ACC112 (cell line): ENCODE measurements at regions not wholly inside any gene's neighbourhood (a gene's known extent, or its start where the extent isn't known, plus 50 kb on each side); places are given as distances from the start of the nearest gene placed in this dataset.

Source experiments
- H2AFZ ChIP-seq: fragments of 200-600 bp; sonication (generic); one replicate; pipeline ENCODE4 v1.6.0; 2017; ENCODE audit warnings: antibody characterized with exemption, low read length; ENCODE audit not compliant: unreplicated experiment
- H3K27ac ChIP-seq: fragments of 200-600 bp; sonication (generic); 2 replicates; pipeline ENCODE4 v1.5.1; 2014; ENCODE audit warnings: low read depth, mild to moderate bottlenecking, antibody characterized with exemption, low read length, moderate library complexity
- H3K27me3 ChIP-seq: fragments of 200-600 bp; sonication (generic); 2 replicates; pipeline ENCODE4 v1.6.1; 2014; ENCODE audit warnings: mild to moderate bottlenecking, antibody characterized with exemption, low read length, moderate library complexity, mixed read lengths; ENCODE audit not compliant: insufficient read depth
- H3K36me3 ChIP-seq: fragments of 200-600 bp; sonication (generic); 2 replicates; pipeline ENCODE4 v1.6.1; 2016; ENCODE audit warnings: mild to moderate bottlenecking, antibody characterized with exemption, low read length, moderate library complexity, mixed read lengths; ENCODE audit not compliant: insufficient read depth
- H3K4me1 ChIP-seq: fragments of 200-600 bp; sonication (generic); one replicate; pipeline ENCODE4 v1.6.1; 2016; ENCODE audit warnings: low read length, mixed read lengths; ENCODE audit not compliant: insufficient read depth, unreplicated experiment, control insufficient read depth
- H3K4me3 ChIP-seq: fragments of 200-600 bp; sonication (generic); 2 replicates; pipeline ENCODE4 v1.5.1; 2014; ENCODE audit warnings: mild to moderate bottlenecking, low read depth, low read length
- H3K79me2 ChIP-seq: fragments of 200-600 bp; sonication (generic); one replicate; pipeline ENCODE4 v1.6.0; 2016; ENCODE audit warnings: low read length; ENCODE audit not compliant: control insufficient read depth, unreplicated experiment, insufficient read depth

DNA sequence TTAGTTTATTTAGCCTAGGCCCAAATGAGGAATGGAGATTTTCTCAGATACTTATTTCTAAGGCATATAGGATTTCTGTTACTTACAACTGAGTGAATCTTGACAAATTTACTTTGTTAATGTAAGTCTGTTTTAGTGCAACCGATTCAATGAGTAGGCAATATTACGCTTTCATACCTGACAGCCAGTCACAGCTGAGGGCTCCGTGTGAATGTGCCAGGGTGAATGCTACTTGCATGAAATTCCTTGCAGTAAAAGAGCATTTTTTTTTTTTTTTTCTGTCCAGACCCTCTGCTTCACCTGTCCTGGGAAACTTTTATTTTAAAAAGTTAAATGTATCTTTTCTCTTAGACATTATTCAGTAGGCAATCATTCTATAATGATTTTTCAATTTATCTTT lies 1100.0 kb downstream of the FAT4 start:
- no peaks in the 10 kb centered on the region for H3K27me3 ChIP-seq
- H3K79me2 ChIP-seq: no peaks in the 10 kb centered on the region
- H3K36me3 ChIP-seq: no peaks in the 10 kb centered on the region
- H2AFZ ChIP-seq: no peak overlapping the region
- no peak overlapping the region for H3K4me3 ChIP-seq
- H3K4me1 ChIP-seq: peaks cover 3% of the 10 kb centered on the region
- H3K27ac ChIP-seq: no peak overlapping the region

DNA sequence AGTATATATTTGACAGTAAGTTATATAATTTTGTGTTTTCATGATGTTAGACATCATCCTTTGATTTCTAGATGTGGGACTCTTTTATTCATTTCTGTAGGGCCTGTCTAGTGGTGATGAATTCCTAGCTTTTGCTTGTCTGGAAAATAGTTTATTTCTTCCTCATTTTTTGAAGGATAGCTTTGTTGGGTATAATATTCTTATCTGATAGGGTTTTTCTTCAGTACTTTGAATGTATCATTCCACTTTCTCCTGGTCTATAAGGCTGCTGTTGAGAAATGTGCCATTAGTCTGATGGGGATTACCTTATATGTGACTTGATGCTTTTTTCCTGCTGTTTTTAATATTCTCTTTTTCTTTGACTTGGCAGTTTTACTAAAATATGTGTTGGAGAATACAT lies 1104.5 kb downstream of the FAT4 start:
- Histone ChIP-seq H3K79me2 (no peaks in the 10 kb centered on the region), H3K4me1 (peaks cover 3% of the 10 kb centered on the region), H3K4me3 (no peak overlapping the region), H2AFZ (no peak overlapping the region), H3K27me3 (no peaks in the 10 kb centered on the region), H3K27ac (no peak overlapping the region), H3K36me3 (no peaks in the 10 kb centered on the region)

DNA sequence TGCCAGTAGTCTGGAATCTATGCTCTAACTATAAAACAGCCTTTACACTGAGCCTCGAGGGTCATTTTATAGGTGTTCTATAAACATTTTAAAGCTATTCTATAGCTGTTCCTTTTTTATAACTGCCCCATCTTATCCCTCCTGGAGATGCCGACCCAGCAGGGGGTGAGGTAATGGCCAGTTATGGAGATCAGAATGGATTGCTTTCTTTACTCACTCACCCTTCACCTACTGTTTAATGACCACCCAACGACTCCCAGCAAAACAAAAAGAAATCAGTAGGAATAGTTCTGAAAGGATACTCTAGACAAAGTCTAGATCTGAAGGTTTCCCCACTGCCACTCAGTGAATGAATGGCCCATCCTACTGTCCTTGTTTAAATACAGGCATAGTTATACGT lies 1113.1 kb downstream of the FAT4 start:
- Histone ChIP-seq H3K36me3 (no peaks in the 10 kb centered on the region), H3K79me2 (no peaks in the 10 kb centered on the region), H3K4me1 (no peaks in the 10 kb centered on the region), H3K4me3 (no peak overlapping the region), H3K27me3 (no peaks in the 10 kb centered on the region), H2AFZ (no peak overlapping the region), H3K27ac (no peak overlapping the region)

DNA sequence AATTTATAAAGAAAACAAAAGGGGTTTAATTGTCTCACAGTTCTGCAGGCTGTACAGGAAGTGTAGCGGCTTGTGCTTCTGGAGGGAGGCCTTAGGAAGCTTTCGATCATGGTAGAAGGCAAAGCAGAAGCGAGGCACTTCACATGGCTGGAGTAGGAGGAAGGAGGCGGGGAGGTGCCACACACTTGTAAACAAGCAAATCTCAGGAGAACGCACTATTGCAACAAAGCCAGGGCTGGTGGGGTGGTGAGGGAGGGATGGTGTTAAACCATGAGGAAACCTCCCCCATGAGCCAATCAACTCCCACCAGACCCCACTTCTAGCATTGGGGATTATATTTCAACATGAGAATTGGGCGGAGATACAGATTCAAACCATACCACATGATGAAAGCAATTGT lies 1116.3 kb downstream of the FAT4 start:
- H3K4me3 ChIP-seq: no peak overlapping the region
- no peak overlapping the region for H2AFZ ChIP-seq

DNA sequence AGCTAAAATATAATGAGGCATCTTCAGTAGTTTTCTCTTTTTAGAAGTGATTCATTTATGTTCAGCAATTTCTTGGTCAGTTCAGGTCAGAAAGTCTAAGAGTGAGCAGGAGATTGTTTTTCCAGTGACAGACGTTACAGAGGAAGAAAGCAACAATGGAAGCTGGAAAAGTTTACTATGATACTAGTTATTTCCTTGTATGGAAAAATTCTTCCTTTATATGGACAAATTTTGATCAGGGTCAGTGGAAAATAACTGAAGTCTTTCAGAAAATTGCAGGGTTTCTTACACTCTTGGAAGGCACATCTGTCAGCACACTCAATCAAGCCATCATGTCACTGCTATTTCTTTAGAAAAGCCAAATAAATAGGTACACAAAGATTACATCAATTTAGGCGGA lies 1120.7 kb downstream of the FAT4 start:
- Histone ChIP-seq H2AFZ (no peak overlapping the region), H3K27ac (no peak overlapping the region), H3K36me3 (no peaks in the 10 kb centered on the region), H3K27me3 (no peaks in the 10 kb centered on the region), H3K79me2 (no peaks in the 10 kb centered on the region), H3K4me3 (no peak overlapping the region), H3K4me1 (no peaks in the 10 kb centered on the region)

More for the DNA sequence above, 1116.3 kb downstream of the FAT4 start:
- no peaks in the 10 kb centered on the region for H3K4me1 ChIP-seq
- no peak overlapping the region for H3K27ac ChIP-seq
- H3K79me2 ChIP-seq: no peaks in the 10 kb centered on the region
- no peaks in the 10 kb centered on the region for H3K27me3 ChIP-seq
- no peaks in the 10 kb centered on the region for H3K36me3 ChIP-seq

DNA sequence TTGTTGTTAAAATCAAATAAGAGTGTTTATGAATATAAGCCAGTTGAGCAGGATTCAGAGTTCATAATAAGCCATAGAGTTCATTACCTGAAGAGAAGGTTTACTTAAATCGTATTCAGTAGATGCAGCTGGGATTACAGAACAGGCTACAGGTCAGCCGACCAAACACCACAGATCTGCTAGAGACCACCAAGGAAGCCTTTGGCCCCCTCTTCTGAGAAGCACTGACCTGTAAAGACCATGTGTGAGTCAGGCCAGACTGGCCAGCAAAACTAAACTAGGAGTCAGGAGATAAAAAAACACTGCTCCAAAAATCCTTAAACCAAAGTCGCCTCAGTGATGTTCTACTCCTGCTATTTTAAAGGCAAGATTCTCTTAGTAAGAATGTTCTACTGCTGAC lies 1125.5 kb downstream of the FAT4 start:
- Histone ChIP-seq H3K36me3 (no peaks in the 10 kb centered on the region), H3K27ac (no peak overlapping the region), H3K79me2 (no peaks in the 10 kb centered on the region), H2AFZ (no peak overlapping the region), H3K4me3 (no peak overlapping the region), H3K27me3 (no peaks in the 10 kb centered on the region), H3K4me1 (no peaks in the 10 kb centered on the region)

DNA sequence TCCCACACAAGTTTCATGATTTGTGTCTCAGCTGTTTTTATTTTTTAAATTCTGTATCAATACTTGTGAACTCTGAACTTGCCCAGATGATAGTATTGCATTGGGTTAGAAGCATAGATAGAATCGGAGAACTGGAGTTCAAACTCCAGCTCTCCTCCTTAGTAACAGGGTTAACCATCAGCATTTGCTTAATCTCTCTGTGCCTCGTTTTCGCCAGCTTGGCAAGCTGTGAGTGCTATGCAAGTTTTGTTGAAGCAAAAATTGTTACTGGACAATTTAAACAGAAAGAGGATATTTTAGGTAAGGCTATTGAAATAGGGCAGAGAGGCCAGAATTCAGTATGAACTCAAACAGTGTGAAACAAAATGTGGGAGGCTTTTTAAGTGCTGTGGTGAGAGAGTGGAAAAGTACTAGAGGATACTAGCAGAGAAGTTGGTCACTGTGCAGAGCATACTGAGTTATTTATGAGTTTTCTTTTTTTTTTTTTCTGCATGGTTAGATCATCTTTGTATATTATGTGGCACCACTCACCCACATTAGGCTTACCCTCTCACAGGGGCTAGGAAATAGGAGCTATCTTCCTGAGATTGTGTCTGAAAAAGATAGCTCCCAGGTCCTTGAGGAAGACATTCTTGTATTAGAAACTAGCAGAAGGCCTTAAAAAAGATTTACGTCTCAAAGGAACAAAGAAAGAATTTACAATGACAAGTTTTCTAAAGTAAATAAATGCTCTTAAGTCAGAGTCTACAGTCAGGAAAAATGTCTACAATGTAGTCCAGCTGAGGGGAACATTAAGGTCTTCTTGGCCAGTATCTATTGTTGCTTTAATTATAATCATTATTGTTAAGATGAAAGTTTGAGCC lies 1126.6 kb downstream of the FAT4 start:
- no peaks in the 10 kb centered on the region for H3K79me2 ChIP-seq
- H3K27me3 ChIP-seq: no peaks in the 10 kb centered on the region
- H3K27ac ChIP-seq: no peak overlapping the region
- H3K4me3 ChIP-seq: no peak overlapping the region
- H3K36me3 ChIP-seq: no peaks in the 10 kb centered on the region
- H3K4me1 ChIP-seq: no peaks in the 10 kb centered on the region
- H2AFZ ChIP-seq: no peak overlapping the region

DNA sequence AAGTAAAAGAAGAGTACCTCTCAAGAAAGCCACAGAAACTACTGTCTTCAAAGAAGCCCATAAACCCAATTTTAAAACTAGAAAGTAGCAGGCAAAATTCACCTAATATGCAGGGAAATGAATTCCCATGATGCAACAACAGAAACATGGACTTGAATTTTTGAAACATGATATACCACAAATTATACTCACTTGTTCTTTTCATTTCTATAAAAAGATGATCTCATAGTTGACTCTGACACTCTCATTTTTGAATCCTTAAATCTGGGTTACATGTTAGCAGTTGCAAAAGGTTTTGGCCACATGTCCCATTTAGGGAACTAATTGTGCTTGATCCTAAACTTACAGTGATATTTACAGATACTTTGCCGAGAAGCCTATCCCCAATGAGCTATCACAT lies 1130.8 kb downstream of the FAT4 start:
- H3K36me3 ChIP-seq: no peaks in the 10 kb centered on the region
- no peak overlapping the region for H2AFZ ChIP-seq
- H3K27ac ChIP-seq: no peak overlapping the region
- no peaks in the 10 kb centered on the region for H3K27me3 ChIP-seq
- no peaks in the 10 kb centered on the region for H3K4me1 ChIP-seq
- H3K4me3 ChIP-seq: no peak overlapping the region
- H3K79me2 ChIP-seq: no peaks in the 10 kb centered on the region

DNA sequence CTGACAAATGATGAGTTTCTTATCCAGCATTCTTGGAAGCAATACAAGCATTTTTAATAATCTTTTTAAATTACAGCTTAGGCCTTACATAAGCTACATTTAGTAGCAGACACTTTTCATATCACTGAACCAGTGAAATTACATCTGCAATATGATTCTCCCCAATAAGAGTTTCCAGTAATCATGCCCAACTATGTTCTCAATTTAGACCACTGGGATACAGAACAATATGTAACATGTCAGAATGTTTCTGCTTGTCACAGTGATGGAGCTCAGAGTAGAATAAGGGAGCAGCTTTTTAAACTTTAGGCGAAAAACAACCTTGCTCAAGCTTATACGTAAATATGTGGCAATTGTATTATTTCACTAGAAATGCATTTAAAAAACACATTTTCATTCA lies 1132.2 kb downstream of the FAT4 start:
- H3K36me3 ChIP-seq: no peaks in the 10 kb centered on the region
- no peak overlapping the region for H3K27ac ChIP-seq
- H3K27me3 ChIP-seq: no peaks in the 10 kb centered on the region
- no peak overlapping the region for H2AFZ ChIP-seq
- H3K79me2 ChIP-seq: no peaks in the 10 kb centered on the region
- no peak overlapping the region for H3K4me3 ChIP-seq
- H3K4me1 ChIP-seq: no peaks in the 10 kb centered on the region

DNA sequence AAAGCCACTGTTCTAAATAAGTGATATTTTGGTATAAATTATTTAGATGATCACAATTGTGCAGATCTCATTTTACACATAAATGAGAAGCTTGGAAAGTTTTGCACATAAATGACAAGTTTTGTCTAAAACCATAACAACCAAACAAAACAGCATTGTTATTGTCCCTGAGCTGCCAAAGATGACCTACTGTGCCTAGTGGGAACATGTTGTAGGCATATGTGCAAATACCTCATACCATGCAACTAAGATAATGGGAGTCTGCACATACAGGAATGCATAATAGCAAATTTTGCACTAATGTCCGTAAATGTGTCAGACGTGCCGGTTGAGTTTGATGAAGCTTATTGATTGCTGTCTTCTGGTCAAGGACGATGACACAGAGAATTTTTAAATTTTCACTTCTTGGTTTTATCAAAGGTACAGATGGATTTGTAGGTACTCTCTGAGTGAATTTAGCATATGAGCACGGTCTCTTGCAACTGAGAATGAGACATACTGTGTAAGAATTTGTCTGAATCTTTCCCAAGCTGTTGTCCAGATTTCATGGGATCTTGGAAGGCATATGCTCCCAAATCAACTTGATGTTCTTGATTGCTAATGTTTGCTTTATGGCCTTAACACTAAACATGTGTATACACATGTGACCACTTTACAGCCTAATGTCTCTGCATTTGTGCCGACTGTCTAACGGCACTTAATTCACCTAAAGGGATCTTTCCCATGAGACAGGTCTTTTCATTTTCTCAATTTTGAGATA lies 1133.5 kb downstream of the FAT4 start:
- H3K27ac ChIP-seq: no peak overlapping the region
- H3K4me3 ChIP-seq: no peak overlapping the region
- H3K36me3 ChIP-seq: no peaks in the 10 kb centered on the region

More for the DNA sequence above, 1133.5 kb downstream of the FAT4 start:
- H3K4me1 ChIP-seq: no peaks in the 10 kb centered on the region
- no peaks in the 10 kb centered on the region for H3K79me2 ChIP-seq
- H3K27me3 ChIP-seq: no peaks in the 10 kb centered on the region
- H2AFZ ChIP-seq: no peak overlapping the region
